Cardiac fibroblast (primary cell): ENCODE measurements at regions not wholly inside any gene's neighbourhood (a gene's known extent, or its start where the extent isn't known, plus 50 kb on each side); places are given as distances from the start of the nearest gene placed in this dataset.
"Not testable (repeated sequence)": the region's sequence is repeated elsewhere in the genome, so short reads cannot be mapped to it uniquely, and the experiment has no call there.

Experiments used
- DNase-seq, 2 donors: peaks; one replicate each; pipeline versions ENCODE4 v3.0.0 to v3.0.0-alpha.2; 2010; ENCODE audit warnings: low read depth in 2 of 2
- H3K4me3 ChIP-seq, 2 donors: replicated peaks in 1 of 2; 1 replicate in 1 of 2; 2 replicates in 1 of 2; pipeline ENCODE4 v1.5.1; 2011; ENCODE audit warnings: low read depth in 2 of 2, low read length in 2 of 2, mild to moderate bottlenecking in 2 of 2, moderate library complexity in 1 of 2
- TF ChIP-seq, protein P1 (sequence below): IDR thresholded peaks from one replicate; pipeline ENCODE4 v1.5.1; 2011; ENCODE audit warnings: low read depth, mild to moderate bottlenecking, low read length, inconsistent platforms

DNA sequence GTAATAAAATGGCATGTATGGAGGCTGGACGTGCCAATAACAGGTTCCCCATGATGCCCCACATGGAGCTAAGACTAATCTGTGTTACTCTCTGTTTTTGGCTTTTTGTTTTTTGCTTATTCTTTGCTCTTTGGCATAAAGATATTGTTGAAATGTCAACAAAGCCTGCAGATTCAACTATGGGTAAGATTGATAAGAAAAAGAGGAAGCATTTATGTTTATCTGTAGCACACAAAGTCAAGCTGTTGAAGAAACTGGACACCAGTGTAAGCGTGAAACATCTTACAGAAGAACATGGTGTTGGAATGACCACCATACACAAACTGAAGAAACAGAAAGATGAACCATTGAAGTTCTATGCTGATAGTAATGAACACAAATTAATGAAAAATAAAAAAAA is 402.7 kb downstream of the LTN1 start:
- no peak for DNase-seq
- H3K4me3 ChIP-seq: no peak overlapping the region
- TF ChIP-seq, protein P1, sequence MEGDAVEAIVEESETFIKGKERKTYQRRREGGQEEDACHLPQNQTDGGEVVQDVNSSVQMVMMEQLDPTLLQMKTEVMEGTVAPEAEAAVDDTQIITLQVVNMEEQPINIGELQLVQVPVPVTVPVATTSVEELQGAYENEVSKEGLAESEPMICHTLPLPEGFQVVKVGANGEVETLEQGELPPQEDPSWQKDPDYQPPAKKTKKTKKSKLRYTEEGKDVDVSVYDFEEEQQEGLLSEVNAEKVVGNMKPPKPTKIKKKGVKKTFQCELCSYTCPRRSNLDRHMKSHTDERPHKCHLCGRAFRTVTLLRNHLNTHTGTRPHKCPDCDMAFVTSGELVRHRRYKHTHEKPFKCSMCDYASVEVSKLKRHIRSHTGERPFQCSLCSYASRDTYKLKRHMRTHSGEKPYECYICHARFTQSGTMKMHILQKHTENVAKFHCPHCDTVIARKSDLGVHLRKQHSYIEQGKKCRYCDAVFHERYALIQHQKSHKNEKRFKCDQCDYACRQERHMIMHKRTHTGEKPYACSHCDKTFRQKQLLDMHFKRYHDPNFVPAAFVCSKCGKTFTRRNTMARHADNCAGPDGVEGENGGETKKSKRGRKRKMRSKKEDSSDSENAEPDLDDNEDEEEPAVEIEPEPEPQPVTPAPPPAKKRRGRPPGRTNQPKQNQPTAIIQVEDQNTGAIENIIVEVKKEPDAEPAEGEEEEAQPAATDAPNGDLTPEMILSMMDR: no peak

GRCh38 chr21:28588997-28589396 is 403.7 kb downstream of the LTN1 start:
- TF ChIP-seq, protein P1: no peak
- no peak for DNase-seq
- H3K4me3 ChIP-seq: no peak overlapping the region

DNA sequence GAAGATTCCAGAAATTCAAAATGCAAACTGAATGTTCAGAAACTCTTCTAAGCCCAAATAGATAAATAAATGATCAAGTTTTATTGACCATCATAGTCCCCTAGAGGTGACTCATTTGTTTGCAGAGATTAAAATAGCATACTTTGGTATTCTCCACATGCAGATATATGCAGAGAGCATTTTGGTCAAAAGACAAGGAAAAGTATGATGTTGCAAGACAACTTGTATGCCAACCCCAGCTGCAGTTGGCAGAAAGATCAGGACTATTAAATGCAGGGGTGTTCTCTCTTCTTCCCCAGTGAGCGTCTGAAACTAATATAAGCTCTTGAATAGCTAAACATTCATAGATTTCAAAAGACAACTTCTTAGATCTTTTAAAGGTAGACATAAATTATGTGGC is 404.9 kb downstream of the LTN1 start:
- H3K4me3 ChIP-seq: no peak overlapping the region
- peak; percentile 3 to 18 for DNase-seq
- TF ChIP-seq, protein P1: peak; percentile 5

DNA sequence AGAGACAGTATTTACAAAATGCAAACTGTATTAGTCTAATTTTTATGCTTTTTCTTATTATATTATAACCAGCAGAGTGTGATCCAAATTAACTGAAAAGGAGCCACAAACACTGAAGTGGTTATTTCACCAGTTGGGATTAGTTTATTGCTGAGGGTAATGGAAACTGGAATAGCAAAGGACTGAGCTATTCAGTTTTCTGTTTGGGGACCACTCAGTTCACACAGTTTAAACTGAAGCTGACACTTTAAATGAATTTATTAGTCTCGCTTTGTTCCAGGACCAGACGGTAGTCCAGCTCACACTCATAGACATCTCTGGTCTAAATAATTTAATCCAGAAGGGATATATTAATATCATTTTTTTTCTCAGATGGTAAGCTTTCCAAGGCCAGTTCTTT is 410.7 kb downstream of the LTN1 start:
- TF ChIP-seq, protein P1: no peak
- no peak overlapping the region for H3K4me3 ChIP-seq
- DNase-seq: no peak

- H3K4me3 ChIP-seq, DNase-seq: not testable (repeated sequence)
These were observed 411.4 kb downstream of the LTN1 start for GRCh38 chr21:28581311-28581731.

GRCh38 chr21:28580585-28580984 is 412.1 kb downstream of the LTN1 start:
- H3K4me3 ChIP-seq: no peak overlapping the region
- DNase-seq: no peak
- TF ChIP-seq, protein P1: no peak

- TF ChIP-seq, protein P1: no peak
- no peak overlapping the region for H3K4me3 ChIP-seq
- no peak for DNase-seq
These were observed 412.6 kb downstream of the LTN1 start for GRCh38 chr21:28579986-28580550.
